ENCODE measurements at regions not wholly inside any gene's neighbourhood (a gene's known extent, or its start where the extent isn't known, plus 50 kb on each side); places are given as distances from the start of the nearest gene placed in this dataset.
"Not testable (repeated sequence)": the region's sequence is repeated elsewhere in the genome, so short reads cannot be mapped to it uniquely, and the experiment has no call there.

GRCh38 chr14:40414386-40414785 lies 982.2 kb upstream of the FBXO33 start:
- DNase-seq (ENCODE audit: low read depth in 3 of 3, low spot score in 2 of 3) = no peak

- no peak for DNase-seq (ENCODE audit: low read depth in 3 of 3, low spot score in 2 of 3)
Observed at GRCh38 chr14:40413136-40413535, 980.9 kb upstream of the FBXO33 start.

GRCh38 chr14:40410708-40411107 lies 978.5 kb upstream of the FBXO33 start:
- no peak for DNase-seq (ENCODE audit: low read depth in 3 of 3, low spot score in 2 of 3)

GRCh38 chr14:40402957-40403356 lies 970.7 kb upstream of the FBXO33 start:
- DNase-seq (ENCODE audit: low read depth in 3 of 3, low spot score in 2 of 3) = no peak

GRCh38 chr14:40398981-40399380 lies 966.7 kb upstream of the FBXO33 start:
- no peak for DNase-seq (ENCODE audit: low read depth in 3 of 3, low spot score in 2 of 3)

- no peak for DNase-seq (ENCODE audit: low read depth in 3 of 3, low spot score in 2 of 3)
Observed at GRCh38 chr14:40394634-40395340, 962.6 kb upstream of the FBXO33 start.

GRCh38 chr14:40393143-40393542 lies 960.9 kb upstream of the FBXO33 start:
- no peak for DNase-seq (ENCODE audit: low read depth in 3 of 3, low spot score in 2 of 3)

- no peak for DNase-seq (ENCODE audit: low read depth in 3 of 3, low spot score in 2 of 3)
Observed at GRCh38 chr14:40386433-40386832, 954.2 kb upstream of the FBXO33 start.

- DNase-seq (ENCODE audit: low read depth in 3 of 3, low spot score in 2 of 3) = no peak
Observed at GRCh38 chr14:40374221-40374620, 942.0 kb upstream of the FBXO33 start.

- no peak for DNase-seq (ENCODE audit: low read depth in 3 of 3, low spot score in 2 of 3)
Observed at GRCh38 chr14:40371011-40371410, 938.8 kb upstream of the FBXO33 start.

GRCh38 chr14:40368314-40368713 lies 936.1 kb upstream of the FBXO33 start:
- no peak for DNase-seq (ENCODE audit: low read depth in 3 of 3, low spot score in 2 of 3)

GRCh38 chr14:40367717-40368116 lies 935.5 kb upstream of the FBXO33 start:
- no peak for DNase-seq (ENCODE audit: low read depth in 3 of 3, low spot score in 2 of 3)

- no peak for DNase-seq (ENCODE audit: low read depth in 3 of 3, low spot score in 2 of 3)
Observed at GRCh38 chr14:40365305-40365704, 933.1 kb upstream of the FBXO33 start.

GRCh38 chr14:40362856-40363255 lies 930.6 kb upstream of the FBXO33 start:
- DNase-seq (ENCODE audit: low read depth in 3 of 3, low spot score in 2 of 3) = no peak

- no peak for DNase-seq (ENCODE audit: low read depth in 3 of 3, low spot score in 2 of 3)
Observed at GRCh38 chr14:40354754-40355153, 922.5 kb upstream of the FBXO33 start.

- DNase-seq (ENCODE audit: low read depth in 3 of 3, low spot score in 2 of 3) = not testable (repeated sequence)
Observed at GRCh38 chr14:40348104-40348503, 915.9 kb upstream of the FBXO33 start.

- no peak for DNase-seq (ENCODE audit: low read depth in 3 of 3, low spot score in 2 of 3)
Observed at GRCh38 chr14:40347675-40348074, 915.4 kb upstream of the FBXO33 start.

- DNase-seq (ENCODE audit: low read depth in 3 of 3, low spot score in 2 of 3) = no peak
Observed at GRCh38 chr14:40346275-40346674, 914.0 kb upstream of the FBXO33 start.

- DNase-seq (ENCODE audit: low read depth in 3 of 3, low spot score in 2 of 3) = no peak
Observed at GRCh38 chr14:40345334-40345733, 913.1 kb upstream of the FBXO33 start.

GRCh38 chr14:40340708-40341107 lies 908.5 kb upstream of the FBXO33 start:
- DNase-seq (ENCODE audit: low read depth in 3 of 3, low spot score in 2 of 3) = no peak

- no peak for DNase-seq (ENCODE audit: low read depth in 3 of 3, low spot score in 2 of 3)
Observed at GRCh38 chr14:40336846-40337245, 904.6 kb upstream of the FBXO33 start.

GRCh38 chr14:40326519-40326918 lies 894.3 kb upstream of the FBXO33 start:
- DNase-seq (ENCODE audit: low read depth in 3 of 3, low spot score in 2 of 3) = not testable (repeated sequence)

GRCh38 chr14:40318211-40318719 lies 886.0 kb upstream of the FBXO33 start:
- no peak for DNase-seq (ENCODE audit: low read depth in 3 of 3, low spot score in 2 of 3)

Data from right renal cortex interstitium (tissue), 3 donors.